Spleen (tissue), 11 donors: ENCODE measurements at regions not wholly inside any gene's neighbourhood (a gene's known extent, or its start where the extent isn't known, plus 50 kb on each side); places are given as distances from the start of the nearest gene placed in this dataset.

Experiments used
- DNase-seq: peaks from one replicate; pipeline ENCODE4 v3.0.0-alpha.2; 2020
- H3K27ac ChIP-seq, 8 donors: fragments of 200-600 bp; sonication (generic) in 7 of 8; 1 replicate in 4 of 8; 2 replicates in 4 of 8; pipeline versions ENCODE4 v1.5.0 to v1.8.0; 2016 to 2021; ENCODE audit warnings: inconsistent platforms in 4 of 8, mild to moderate bottlenecking in 4 of 8, moderate library complexity in 1 of 8
- H3K27me3 ChIP-seq, 7 donors: fragments of 200-600 bp; sonication (generic) in 6 of 7; replicated peaks in 1 of 7; 1 replicate in 4 of 7; 2 replicates in 3 of 7; pipeline versions ENCODE4 v1.5.0 to v1.8.0; 2016 to 2021; ENCODE audit warnings: inconsistent platforms in 3 of 7, mild to moderate bottlenecking in 1 of 7
- H3K36me3 ChIP-seq, 6 donors: fragments of 200-600 bp; sonication (generic) in 5 of 6; 1 replicate in 4 of 6; 2 replicates in 2 of 6; pipeline versions ENCODE4 v1.5.0 to v1.8.0; 2016 to 2021; ENCODE audit warnings: inconsistent platforms in 2 of 6
- H3K4me1 ChIP-seq, 6 donors: fragments of 200-600 bp; sonication (generic) in 5 of 6; 1 replicate in 3 of 6; 2 replicates in 3 of 6; pipeline versions ENCODE4 v1.5.0 to v1.8.0; 2016 to 2021; ENCODE audit warnings: inconsistent platforms in 3 of 6
- H3K4me3 ChIP-seq, 8 donors: fragments of 200-600 bp; sonication (generic) in 7 of 8; 1 replicate in 4 of 8; 2 replicates in 4 of 8; pipeline versions ENCODE4 v1.5.0 to v1.8.0; 2016 to 2021; ENCODE audit warnings: inconsistent platforms in 4 of 8, mild to moderate bottlenecking in 4 of 8, moderate library complexity in 2 of 8
- H3K9me3 ChIP-seq, 8 donors: fragments of 200-600 bp; sonication (generic) in 7 of 8; 1 replicate in 4 of 8; 2 replicates in 4 of 8; pipeline versions ENCODE4 v1.5.0 to v1.8.0; 2016 to 2021; ENCODE audit warnings: inconsistent platforms in 4 of 8
- POLR2A ChIP-seq, 3 donors: fragments of 450-650 bp; IDR thresholded peaks; one replicate each; pipeline ENCODE4 v1.5.1; 2017; ENCODE audit warnings: antibody characterized with exemption in 3 of 3, mild to moderate bottlenecking in 1 of 3
- POLR2AphosphoS5 ChIP-seq, 3 donors: sonication (generic); formaldehyde crosslinking; IDR thresholded peaks; one replicate each; pipeline ENCODE4 v1.5.1; 2017; ENCODE audit warnings: antibody characterized with exemption in 3 of 3
- WGBS, 5 donors: extraction: QIAGEN DNeasy Blood & Tissue Kit in 3 of 5; methylation state at CpG; one replicate each; pipeline versions ENCODE4 v1.1.5 to v1.1.7; 2013 to 2018; 5-methylcytosine and 5-hydroxymethylcytosine counted together
- intact Hi-C: fragments of 100-400 bp; cut with DNase I; formaldehyde crosslinking; loops from one replicate; pipeline ENCODE4 v1.15.0; 2023; ENCODE audit warnings: low total_unique reads
- TF ChIP-seq, protein P1 (sequence below), 11 experiments: fragments of 200-600 bp in 7 of 11; fragments of 450-650 bp in 4 of 11; sonication (generic) in 4 of 11; IDR thresholded peaks in 8 of 11; conservative IDR thresholded peaks in 3 of 11; 1 replicate in 7 of 11; 2 replicates in 4 of 11; pipeline versions ENCODE4 v1.4.0 to v1.8.0; 2016 to 2021; ENCODE audit warnings: antibody characterized with exemption in 11 of 11, inconsistent platforms in 4 of 11, mild to moderate bottlenecking in 1 of 11
- donor health status: healthy with polysubstance abuse.
- donor health status: DM: no; HTN: no; CAD: no; lungs with moderate emphysema.
- donor health status: DM: no; HTN: no; CAD: no.
- donor health status: Bipolar disorder and iron deficiency.
- donor health status: healthy.
- donor health status: DM: no; HTN: no; CAD: no.
- donor health status: DM: yes; HTN: yes; CAD: no.

- DNase-seq, result no peak
- no peaks in the 10 kb centered on the region for H3K4me1 ChIP-seq
- no peak overlapping the region for H3K4me3 ChIP-seq
- TF ChIP-seq POLR2A (IDR thresholded peaks at IDR 0.05), result no peak
- H3K27ac ChIP-seq, result no peak overlapping the region
- 62 to 79% (median 75%) methylated on average over 5 of the region's 5 CpGs for WGBS, 5 donors
- no peaks in the 10 kb centered on the region for H3K36me3 ChIP-seq
- intact Hi-C loops, result no loop called here
- no peaks in the 10 kb centered on the region for H3K9me3 ChIP-seq
- no peaks in the 10 kb centered on the region for H3K27me3 ChIP-seq
Measured at GRCh38 chr6:81895511-81896185, 143.2 kb upstream of the TENT5A start.

DNA sequence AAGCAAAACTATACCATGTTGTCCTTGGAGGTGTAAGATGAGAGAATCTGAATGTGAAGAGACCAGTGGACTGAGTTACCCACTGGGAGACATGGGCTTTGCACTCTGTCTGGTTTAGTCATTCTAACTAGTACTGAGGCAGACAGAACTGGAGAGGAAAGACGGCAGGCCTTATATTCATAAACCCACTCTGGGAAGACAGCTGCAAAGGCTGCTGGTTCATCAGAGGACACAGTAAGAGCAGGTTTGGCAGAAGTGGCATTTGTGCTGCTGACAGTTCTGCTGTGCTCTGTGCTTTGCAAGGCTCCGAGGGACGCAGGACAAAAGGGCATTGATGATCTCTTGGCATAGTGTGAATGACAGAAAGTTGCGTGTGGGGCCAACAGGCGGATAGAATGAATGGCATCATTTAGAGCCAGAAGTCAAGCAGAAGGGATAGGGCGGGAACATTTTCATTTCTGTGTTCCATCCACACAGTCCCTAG is 142.3 kb upstream of the TENT5A start:
- H3K27ac ChIP-seq, result no peak overlapping the region
- H3K27me3 ChIP-seq, result no peaks in the 10 kb centered on the region
- DNase-seq, result no peak
- intact Hi-C loops, result no loop called here
- H3K4me1 ChIP-seq, result no peaks in the 10 kb centered on the region
- no peak overlapping the region for H3K4me3 ChIP-seq
- no peak for TF ChIP-seq POLR2AphosphoS5 (IDR thresholded peaks at IDR 0.05)
- TF ChIP-seq, protein P1, sequence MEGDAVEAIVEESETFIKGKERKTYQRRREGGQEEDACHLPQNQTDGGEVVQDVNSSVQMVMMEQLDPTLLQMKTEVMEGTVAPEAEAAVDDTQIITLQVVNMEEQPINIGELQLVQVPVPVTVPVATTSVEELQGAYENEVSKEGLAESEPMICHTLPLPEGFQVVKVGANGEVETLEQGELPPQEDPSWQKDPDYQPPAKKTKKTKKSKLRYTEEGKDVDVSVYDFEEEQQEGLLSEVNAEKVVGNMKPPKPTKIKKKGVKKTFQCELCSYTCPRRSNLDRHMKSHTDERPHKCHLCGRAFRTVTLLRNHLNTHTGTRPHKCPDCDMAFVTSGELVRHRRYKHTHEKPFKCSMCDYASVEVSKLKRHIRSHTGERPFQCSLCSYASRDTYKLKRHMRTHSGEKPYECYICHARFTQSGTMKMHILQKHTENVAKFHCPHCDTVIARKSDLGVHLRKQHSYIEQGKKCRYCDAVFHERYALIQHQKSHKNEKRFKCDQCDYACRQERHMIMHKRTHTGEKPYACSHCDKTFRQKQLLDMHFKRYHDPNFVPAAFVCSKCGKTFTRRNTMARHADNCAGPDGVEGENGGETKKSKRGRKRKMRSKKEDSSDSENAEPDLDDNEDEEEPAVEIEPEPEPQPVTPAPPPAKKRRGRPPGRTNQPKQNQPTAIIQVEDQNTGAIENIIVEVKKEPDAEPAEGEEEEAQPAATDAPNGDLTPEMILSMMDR (IDR thresholded peaks at IDR 0.05 in 8 of 11, conservative IDR thresholded peaks at IDR 0.05 in 3 of 11), result no peak
- TF ChIP-seq POLR2A (IDR thresholded peaks at IDR 0.05), result no peak
- 84 to 94% (median 85%) methylated on average over 6 of the region's 6 CpGs for WGBS, 5 donors
- H3K36me3 ChIP-seq, result no peaks in the 10 kb centered on the region
- no peaks in the 10 kb centered on the region for H3K9me3 ChIP-seq

DNA sequence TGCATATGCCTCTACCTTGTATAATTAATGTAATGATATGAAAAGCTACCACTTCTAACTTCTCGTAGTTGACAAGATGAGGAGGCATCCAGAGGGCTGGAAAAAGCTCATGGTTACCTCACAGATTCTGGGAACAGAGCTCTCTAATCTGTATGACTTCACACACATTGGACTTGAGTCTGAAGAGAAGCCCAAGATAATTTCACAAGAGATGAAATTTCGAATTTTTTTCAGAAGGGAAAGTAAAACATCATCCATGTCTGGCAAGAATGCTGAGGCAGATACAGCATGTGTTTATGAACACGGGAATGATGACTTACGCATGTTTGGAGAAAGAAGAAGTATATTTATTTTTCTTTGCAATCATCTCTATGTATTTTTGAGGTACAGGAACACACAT is 141.8 kb upstream of the TENT5A start:
- no peak overlapping the region for H3K4me3 ChIP-seq
- intact Hi-C loops, result no loop called here
- TF ChIP-seq, protein P1 (IDR thresholded peaks at IDR 0.05 in 8 of 11, conservative IDR thresholded peaks at IDR 0.05 in 3 of 11), result no peak
- TF ChIP-seq POLR2A (IDR thresholded peaks at IDR 0.05), result no peak
- TF ChIP-seq POLR2AphosphoS5 (IDR thresholded peaks at IDR 0.05), result no peak
- no peaks in the 10 kb centered on the region for H3K9me3 ChIP-seq
- WGBS, 5 donors, result 65 to 85% (median 76%) methylated on average over 4 of the region's 4 CpGs
- H3K27me3 ChIP-seq, result no peaks in the 10 kb centered on the region
- no peaks in the 10 kb centered on the region for H3K4me1 ChIP-seq
- no peaks in the 10 kb centered on the region for H3K36me3 ChIP-seq
- H3K27ac ChIP-seq, result no peak overlapping the region
- no peak for DNase-seq

GRCh38 chr6:81892891-81893290 is 140.4 kb upstream of the TENT5A start:
- no peak overlapping the region for H3K27ac ChIP-seq
- TF ChIP-seq, protein P1 (IDR thresholded peaks at IDR 0.05 in 8 of 11, conservative IDR thresholded peaks at IDR 0.05 in 3 of 11), result no peak
- TF ChIP-seq POLR2AphosphoS5 (IDR thresholded peaks at IDR 0.05) (no peak), POLR2A (IDR thresholded peaks at IDR 0.05) (no peak)
- intact Hi-C loops, result no loop called here

More at GRCh38 chr6:81892891-81893290, 140.4 kb upstream of the TENT5A start:
- H3K4me3 ChIP-seq, result no peak overlapping the region
- WGBS, 5 donors, result 71 to 91% (median 79%) methylated on average over 3 of the region's 3 CpGs
- no peaks in the 10 kb centered on the region for H3K9me3 ChIP-seq
- H3K36me3 ChIP-seq, result no peaks in the 10 kb centered on the region
- DNase-seq, result no peak
- H3K4me1 ChIP-seq, result no peaks in the 10 kb centered on the region
- H3K27me3 ChIP-seq, result no peaks in the 10 kb centered on the region
